Memory B cell (primary cell): ENCODE measurements at regions not wholly inside any gene's neighbourhood (a gene's known extent, or its start where the extent isn't known, plus 50 kb on each side); places are given as distances from the start of the nearest gene placed in this dataset.

ENCODE experiments used
- ATAC-seq: fragments of 150-1000 bp; cut with Tn5 transposase; 2 replicates; pipeline ENCODE4 v1.10.0; 2021; ENCODE audit warnings: low read depth, mild to moderate bottlenecking, moderate library complexity
- DNase-seq, 2 donors: peaks; one replicate each; pipeline ENCODE4 v3.0.0; 2022; ENCODE audit warnings: low spot score in 2 of 2
- H3K27ac Mint-ChIP-seq: one replicate; pipeline ENCODE4 v1.8.0; 2022; ENCODE audit warnings: mild to moderate bottlenecking, moderate library complexity, mixed read lengths
- H3K27me3 Mint-ChIP-seq: one replicate; pipeline ENCODE4 v1.8.0; 2022; ENCODE audit warnings: mixed read lengths
- H3K36me3 Mint-ChIP-seq: one replicate; pipeline ENCODE4 v1.8.0; 2022; ENCODE audit warnings: mild to moderate bottlenecking, mixed read lengths
- H3K4me1 Mint-ChIP-seq: one replicate; pipeline ENCODE4 v1.8.0; 2022; ENCODE audit warnings: mixed read lengths
- H3K4me3 Mint-ChIP-seq: one replicate; pipeline ENCODE4 v1.8.0; 2022; ENCODE audit warnings: mild to moderate bottlenecking, moderate library complexity, mixed read lengths
- H3K9me3 Mint-ChIP-seq: one replicate; pipeline ENCODE4 v1.8.0; 2022; ENCODE audit warnings: mixed read lengths

DNA sequence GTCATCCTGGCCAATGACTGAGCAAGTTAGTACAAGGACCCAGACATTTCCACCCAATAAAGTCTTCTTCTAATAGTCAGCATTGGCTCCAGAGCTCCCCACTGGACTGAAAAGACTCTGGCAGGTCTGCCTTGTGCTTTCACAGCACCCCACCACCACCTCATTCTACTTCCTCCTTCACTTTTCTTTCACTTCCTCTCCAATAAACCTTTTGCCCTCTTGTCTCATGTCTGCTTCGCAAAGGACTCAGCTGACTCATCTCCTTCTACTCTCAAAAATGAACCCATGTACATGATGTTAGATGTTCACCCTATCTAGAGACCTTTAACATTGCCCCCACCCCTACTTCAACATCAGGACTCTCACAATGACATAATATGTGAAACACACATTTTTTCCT, 181.0 kb upstream of the PPP2R3A start:
- Mint-ChIP-seq H3K9me3 (no peaks in the 10 kb centered on the region), H3K4me1 (peaks cover 12% of the 10 kb centered on the region), H3K36me3 (no peaks in the 10 kb centered on the region), H3K27me3 (no peaks in the 10 kb centered on the region), H3K4me3 (no peak overlapping the region), H3K27ac (no peak overlapping the region)
- peak; percentile 97 for ATAC-seq
- DNase-seq, result peak; percentile 11 to 27

DNA sequence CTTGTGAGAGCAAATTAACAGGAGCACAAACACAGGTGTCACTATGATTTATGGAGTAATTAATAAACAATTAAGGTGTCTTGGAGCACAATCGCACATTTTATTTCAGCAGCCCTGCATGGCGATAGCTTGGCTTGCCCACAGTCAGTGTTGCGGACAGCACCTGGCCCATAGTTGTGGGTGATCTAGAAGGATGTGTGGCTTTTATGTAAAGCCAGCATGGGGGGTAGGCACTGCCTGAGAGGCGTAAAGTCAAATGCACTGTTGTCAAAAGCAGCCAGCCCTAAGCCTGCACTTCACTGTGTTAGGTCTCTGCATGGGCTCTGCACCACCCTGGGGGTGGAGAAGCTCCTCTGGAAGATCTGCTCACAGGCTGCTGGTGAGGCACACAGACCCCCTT, 177.4 kb upstream of the PPP2R3A start:
- H3K27me3 Mint-ChIP-seq, result no peaks in the 10 kb centered on the region
- no peaks in the 10 kb centered on the region for H3K36me3 Mint-ChIP-seq
- ATAC-seq, result no peak
- no peak overlapping the region for H3K27ac Mint-ChIP-seq
- DNase-seq, result no peak
- peaks cover 12% of the 10 kb centered on the region for H3K4me1 Mint-ChIP-seq
- H3K9me3 Mint-ChIP-seq, result no peaks in the 10 kb centered on the region
- no peak overlapping the region for H3K4me3 Mint-ChIP-seq

DNA sequence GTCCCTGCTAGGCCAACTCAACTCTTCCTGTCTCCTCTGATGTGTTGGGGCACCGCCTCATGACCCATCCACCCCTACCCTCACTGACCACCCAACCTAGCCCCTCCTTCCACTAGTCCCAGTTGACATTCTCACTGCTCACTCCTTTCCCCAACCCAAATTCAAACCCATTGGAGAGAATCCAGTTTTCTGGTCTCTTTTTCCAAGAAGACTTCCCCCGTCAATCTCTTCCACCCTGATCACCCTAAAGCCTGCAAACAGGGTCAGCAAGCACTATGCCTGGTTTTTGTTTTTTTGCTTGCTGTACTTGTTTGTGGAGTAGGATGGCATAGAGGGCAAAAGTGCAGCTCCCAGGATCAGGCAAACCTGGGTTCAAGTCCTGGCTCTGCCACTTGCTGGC, 176.6 kb upstream of the PPP2R3A start:
- no peak for DNase-seq
- Mint-ChIP-seq H3K36me3 (no peaks in the 10 kb centered on the region), H3K9me3 (no peaks in the 10 kb centered on the region), H3K27me3 (peaks cover 2% of the 10 kb centered on the region), H3K27ac (no peak overlapping the region), H3K4me3 (no peak overlapping the region), H3K4me1 (peaks cover 12% of the 10 kb centered on the region)
- ATAC-seq, result no peak

DNA sequence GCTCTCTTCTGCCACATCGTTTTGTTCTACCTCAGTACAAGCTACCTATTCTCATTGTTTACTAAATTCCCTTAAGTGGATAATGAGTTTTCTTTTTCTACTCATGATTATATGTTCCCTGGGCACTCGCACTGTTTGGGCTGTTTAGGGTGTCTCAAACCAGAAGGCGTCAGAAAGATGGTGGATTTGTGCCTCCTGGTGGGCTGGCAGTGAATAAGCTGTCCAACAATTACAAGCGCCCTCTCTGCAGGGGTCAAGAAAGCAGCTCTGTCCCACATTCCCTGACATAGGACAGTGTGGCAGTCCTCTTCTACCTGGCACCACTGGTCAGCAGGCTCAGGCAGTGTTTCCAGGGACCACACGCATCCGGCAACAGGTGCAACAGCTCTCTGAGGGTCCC, 173.4 kb upstream of the PPP2R3A start:
- H3K4me3 Mint-ChIP-seq, result no peak overlapping the region
- DNase-seq, result no peak
- peaks cover 2% of the 10 kb centered on the region for H3K27me3 Mint-ChIP-seq
- no peaks in the 10 kb centered on the region for H3K9me3 Mint-ChIP-seq
- no peak for ATAC-seq
- H3K4me1 Mint-ChIP-seq, result no peaks in the 10 kb centered on the region
- H3K27ac Mint-ChIP-seq, result no peak overlapping the region
- H3K36me3 Mint-ChIP-seq, result no peaks in the 10 kb centered on the region

DNA sequence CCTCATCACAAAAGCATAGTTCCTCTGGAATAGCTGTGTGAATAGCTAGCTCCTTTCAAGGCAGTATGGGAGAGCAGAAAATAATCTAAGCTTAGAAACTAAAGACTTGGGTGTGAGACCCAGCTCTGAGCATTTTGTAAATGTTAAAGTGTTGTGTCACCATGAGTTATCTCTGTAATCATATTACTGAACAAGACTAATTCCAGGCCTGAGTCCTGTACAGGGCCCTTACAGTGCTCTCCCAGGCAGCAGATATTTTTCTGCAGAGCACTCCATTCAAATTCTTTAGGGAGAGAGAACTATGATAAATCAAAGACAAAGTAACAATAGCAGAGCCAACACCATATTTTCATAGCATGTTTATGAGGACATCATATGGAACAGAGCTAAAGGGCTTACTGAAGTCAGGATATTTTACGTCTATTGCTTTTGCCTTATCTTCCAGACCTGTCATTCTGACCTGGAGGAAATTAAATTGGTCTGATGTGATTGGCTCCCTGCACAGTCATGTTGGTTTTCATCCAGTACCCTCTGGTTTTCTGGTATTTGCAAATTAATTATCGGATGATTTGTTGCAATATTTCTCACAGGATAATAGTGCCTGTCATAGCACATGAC, 172.6 kb upstream of the PPP2R3A start:
- DNase-seq (no peak), ATAC-seq (no peak)
- Mint-ChIP-seq H3K27me3 (peaks cover 2% of the 10 kb centered on the region), H3K4me1 (no peaks in the 10 kb centered on the region), H3K9me3 (no peaks in the 10 kb centered on the region), H3K36me3 (no peaks in the 10 kb centered on the region), H3K4me3 (no peak overlapping the region), H3K27ac (no peak overlapping the region)

DNA sequence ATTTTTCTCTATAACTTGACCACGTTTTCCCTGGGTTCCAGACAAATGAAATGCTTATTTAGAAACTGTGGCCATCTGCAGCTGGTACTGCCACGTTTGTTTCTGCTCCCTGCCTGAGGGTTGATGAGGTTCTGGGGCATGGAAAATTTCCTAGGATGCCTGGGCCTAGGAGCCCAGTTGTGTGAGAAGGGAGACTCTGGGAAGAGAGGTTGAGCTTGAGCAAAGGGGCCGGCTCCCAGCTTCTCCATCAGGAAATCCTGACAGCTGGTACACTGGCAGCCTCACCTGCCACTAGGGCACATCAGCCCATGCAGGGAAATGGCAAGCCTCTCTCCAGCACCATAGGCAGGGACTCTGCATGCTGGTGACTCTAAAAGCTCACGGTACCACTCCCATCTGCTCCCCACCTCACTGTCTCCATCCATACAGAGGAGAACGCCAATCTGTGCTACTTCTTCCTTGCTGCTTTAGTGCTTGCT, 165.4 kb upstream of the PPP2R3A start:
- H3K27me3 Mint-ChIP-seq, result peaks cover 11% of the 10 kb centered on the region
- no peaks in the 10 kb centered on the region for H3K36me3 Mint-ChIP-seq
- H3K9me3 Mint-ChIP-seq, result no peaks in the 10 kb centered on the region
- H3K27ac Mint-ChIP-seq, result no peak overlapping the region
- H3K4me1 Mint-ChIP-seq, result no peaks in the 10 kb centered on the region
- H3K4me3 Mint-ChIP-seq, result no peak overlapping the region
- ATAC-seq (no peak), DNase-seq (no peak)

DNA sequence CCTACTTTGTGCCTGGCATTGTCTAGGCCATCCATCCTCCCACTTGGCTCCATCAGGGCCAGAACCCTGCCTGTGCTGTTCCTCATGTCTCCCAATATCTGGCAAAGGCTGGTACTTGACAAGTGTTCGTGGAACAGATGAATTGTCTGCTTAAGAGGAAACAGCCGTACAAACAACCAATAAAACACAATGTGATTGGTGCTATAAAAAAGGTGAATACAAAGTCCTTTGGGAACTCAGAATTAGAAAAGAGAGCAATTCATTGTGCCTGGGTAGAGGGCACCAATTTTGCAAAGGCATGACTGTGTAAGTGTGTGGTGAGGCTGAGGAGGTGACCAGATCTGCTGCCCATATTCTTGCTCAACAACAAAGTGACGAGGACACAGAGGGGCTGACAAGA, 164.5 kb upstream of the PPP2R3A start:
- H3K36me3 Mint-ChIP-seq, result no peaks in the 10 kb centered on the region
- H3K4me1 Mint-ChIP-seq, result no peaks in the 10 kb centered on the region
- DNase-seq (no peak), ATAC-seq (no peak)
- no peaks in the 10 kb centered on the region for H3K9me3 Mint-ChIP-seq
- peaks cover 11% of the 10 kb centered on the region for H3K27me3 Mint-ChIP-seq
- no peak overlapping the region for H3K27ac Mint-ChIP-seq
- H3K4me3 Mint-ChIP-seq, result no peak overlapping the region

DNA sequence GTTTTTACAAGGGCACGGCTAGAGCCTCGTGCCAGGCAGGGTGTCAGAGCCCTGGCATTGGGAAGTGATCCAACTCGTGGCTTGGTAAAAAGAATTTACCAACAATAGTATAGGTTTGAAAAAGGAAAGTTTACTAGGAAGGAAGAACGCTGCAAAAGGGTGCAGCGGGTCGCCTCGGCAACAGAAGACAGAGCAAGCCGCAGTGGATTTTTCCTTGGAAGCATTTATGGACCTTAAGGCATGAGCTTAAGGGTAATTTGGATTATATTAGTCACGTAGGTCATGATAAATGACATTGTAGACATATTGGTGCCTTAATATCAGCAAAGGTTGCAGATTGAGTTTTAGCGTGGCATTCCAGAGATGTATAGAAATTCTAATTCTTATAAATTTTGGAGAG, 163.4 kb upstream of the PPP2R3A start:
- Mint-ChIP-seq H3K36me3 (no peaks in the 10 kb centered on the region), H3K9me3 (no peaks in the 10 kb centered on the region), H3K4me3 (no peak overlapping the region), H3K4me1 (no peaks in the 10 kb centered on the region), H3K27ac (no peak overlapping the region), H3K27me3 (peaks cover 11% of the 10 kb centered on the region)
- no peak for ATAC-seq
- no peak for DNase-seq

DNA sequence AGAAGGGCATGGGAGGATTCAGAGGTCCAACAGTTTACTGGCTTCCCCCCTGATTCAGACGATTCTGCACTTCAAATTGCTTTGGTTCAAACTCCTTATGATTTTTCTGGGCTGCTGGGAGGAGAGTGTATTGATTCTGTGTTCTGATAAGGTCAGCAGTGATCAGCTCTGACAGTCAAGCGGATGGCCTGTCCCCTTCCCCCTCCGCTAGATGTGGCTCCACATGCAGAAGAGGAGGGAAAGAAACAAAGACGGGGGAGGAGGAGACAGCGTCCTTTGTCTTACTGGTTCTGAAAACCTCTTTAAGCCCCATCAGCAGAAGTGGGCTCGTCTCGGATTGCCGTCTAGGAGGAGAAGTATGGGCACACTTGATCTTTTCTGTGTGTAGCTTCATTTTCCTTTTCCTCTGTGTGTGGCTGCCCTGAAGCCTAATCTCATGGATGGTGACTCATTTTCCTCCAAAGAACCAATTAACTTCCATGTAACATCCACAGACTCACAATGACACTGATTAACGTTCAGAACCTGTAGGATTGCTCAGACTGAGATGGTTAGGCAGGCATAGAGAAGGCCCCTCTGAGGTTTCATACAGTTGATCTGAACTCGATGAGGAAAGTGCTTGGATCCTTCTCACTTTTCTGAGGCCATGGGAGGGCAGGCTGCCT, 162.4 kb upstream of the PPP2R3A start:
- no peaks in the 10 kb centered on the region for H3K4me1 Mint-ChIP-seq
- no peaks in the 10 kb centered on the region for H3K36me3 Mint-ChIP-seq
- ATAC-seq (no peak), DNase-seq (no peak)
- no peaks in the 10 kb centered on the region for H3K9me3 Mint-ChIP-seq
- no peak overlapping the region for H3K27ac Mint-ChIP-seq
- H3K27me3 Mint-ChIP-seq, result peaks cover 11% of the 10 kb centered on the region
- H3K4me3 Mint-ChIP-seq, result no peak overlapping the region

DNA sequence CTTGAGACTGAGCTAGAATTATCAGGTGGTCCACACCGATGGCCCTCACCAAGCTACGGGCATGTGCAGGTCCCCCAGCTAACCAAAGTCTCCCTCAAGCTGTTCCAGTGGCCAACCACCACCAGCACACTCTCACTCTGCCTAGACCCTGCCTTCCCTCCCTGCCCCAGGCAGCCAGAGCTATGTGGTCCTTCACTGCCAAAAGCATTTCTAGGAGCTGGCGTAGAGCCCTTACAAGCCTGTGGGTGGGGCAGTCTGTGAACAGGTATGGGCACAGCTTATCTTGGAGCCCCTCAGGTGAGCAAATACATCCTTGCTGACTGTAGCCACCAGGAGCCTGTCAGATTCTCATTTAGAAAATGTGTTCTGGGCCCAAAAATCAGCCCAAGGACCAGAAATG, 159.8 kb upstream of the PPP2R3A start:
- ATAC-seq (no peak), DNase-seq (no peak)
- peaks cover 13% of the 10 kb centered on the region for H3K27me3 Mint-ChIP-seq
- H3K9me3 Mint-ChIP-seq, result peaks cover 3% of the 10 kb centered on the region
- no peak overlapping the region for H3K27ac Mint-ChIP-seq
- no peaks in the 10 kb centered on the region for H3K4me1 Mint-ChIP-seq
- no peak overlapping the region for H3K4me3 Mint-ChIP-seq
- no peaks in the 10 kb centered on the region for H3K36me3 Mint-ChIP-seq

DNA sequence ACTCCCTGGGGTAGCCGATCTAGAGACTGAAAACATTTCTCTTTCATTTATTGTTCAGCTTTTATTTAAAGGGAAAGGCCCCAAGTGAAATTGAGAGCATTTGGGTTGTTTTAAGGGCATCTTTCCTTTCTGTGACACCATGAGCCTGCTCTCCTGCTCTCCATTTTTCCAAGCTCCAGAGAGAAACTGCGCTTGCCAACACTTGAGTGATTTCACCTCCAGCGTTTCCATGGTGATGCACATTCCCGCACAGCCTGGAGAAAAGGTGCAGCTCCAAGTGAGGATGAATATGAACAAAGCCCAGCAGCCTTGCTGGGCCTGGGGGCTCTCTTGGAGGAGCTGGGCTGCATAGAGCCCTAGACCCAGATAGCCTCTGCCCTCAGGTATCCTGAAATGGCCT, 159.2 kb upstream of the PPP2R3A start:
- H3K27me3 Mint-ChIP-seq, result peaks cover 10% of the 10 kb centered on the region
- peaks cover 3% of the 10 kb centered on the region for H3K9me3 Mint-ChIP-seq
- no peak overlapping the region for H3K4me3 Mint-ChIP-seq
- H3K36me3 Mint-ChIP-seq, result no peaks in the 10 kb centered on the region
- no peak for DNase-seq
- H3K27ac Mint-ChIP-seq, result no peak overlapping the region
- no peak for ATAC-seq
- H3K4me1 Mint-ChIP-seq, result no peaks in the 10 kb centered on the region

DNA sequence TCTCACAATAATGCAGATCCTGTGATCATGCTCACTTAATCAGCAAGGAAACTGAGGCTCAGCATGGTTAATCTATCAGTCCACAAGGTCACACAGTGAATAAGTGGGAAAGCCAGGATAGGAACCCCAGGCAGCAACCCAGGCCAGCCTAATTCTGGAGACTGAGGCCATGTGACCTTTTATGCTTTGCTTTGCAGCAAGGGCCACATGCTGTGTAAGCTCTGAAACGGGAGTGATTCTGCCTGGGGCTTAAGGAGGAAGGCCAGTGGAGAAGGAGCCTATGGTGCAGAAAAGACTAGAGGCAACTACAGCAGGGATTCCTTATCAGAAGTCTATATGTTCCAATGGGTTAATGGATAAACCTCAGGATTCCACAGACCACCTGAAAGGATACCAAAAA, 157.6 kb upstream of the PPP2R3A start:
- Mint-ChIP-seq H3K4me1 (no peaks in the 10 kb centered on the region), H3K27ac (no peak overlapping the region), H3K9me3 (peaks cover 3% of the 10 kb centered on the region), H3K27me3 (peaks cover 10% of the 10 kb centered on the region), H3K36me3 (no peaks in the 10 kb centered on the region), H3K4me3 (no peak overlapping the region)
- no peak for ATAC-seq
- no peak for DNase-seq

DNA sequence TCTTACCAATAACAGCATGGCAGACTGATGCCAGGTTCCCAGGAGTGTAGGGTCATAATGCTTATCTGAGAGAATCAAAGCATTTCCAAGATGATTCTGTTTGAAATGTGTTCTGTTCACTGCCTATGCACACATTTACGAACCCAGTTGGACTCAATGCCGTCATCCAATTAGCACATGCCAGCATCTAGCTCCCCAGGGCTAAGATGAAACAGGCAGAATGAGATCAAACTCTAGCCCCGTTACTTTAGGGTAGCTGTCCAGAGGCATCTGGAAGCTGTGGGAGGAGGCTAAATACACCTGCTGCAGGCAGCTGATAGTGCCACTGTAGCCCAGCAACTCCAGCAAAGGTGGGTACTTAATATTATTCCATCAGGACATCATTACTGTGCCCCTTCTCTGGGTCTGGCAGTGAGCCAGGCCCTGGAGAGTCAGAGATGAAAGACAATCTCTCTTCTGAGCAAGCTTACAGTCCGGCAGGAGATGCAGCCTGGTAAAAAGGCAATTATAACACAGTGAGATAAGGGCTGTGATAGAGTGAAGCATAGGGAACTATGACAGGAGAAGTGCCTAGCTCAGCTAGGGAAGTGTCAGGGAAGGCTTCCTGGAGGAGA, 156.4 kb upstream of the PPP2R3A start:
- Mint-ChIP-seq H3K27me3 (peaks cover 14% of the 10 kb centered on the region), H3K4me1 (no peaks in the 10 kb centered on the region), H3K4me3 (no peak overlapping the region), H3K36me3 (no peaks in the 10 kb centered on the region), H3K9me3 (peaks cover 3% of the 10 kb centered on the region), H3K27ac (no peak overlapping the region)
- no peak for ATAC-seq
- DNase-seq, result no peak

DNA sequence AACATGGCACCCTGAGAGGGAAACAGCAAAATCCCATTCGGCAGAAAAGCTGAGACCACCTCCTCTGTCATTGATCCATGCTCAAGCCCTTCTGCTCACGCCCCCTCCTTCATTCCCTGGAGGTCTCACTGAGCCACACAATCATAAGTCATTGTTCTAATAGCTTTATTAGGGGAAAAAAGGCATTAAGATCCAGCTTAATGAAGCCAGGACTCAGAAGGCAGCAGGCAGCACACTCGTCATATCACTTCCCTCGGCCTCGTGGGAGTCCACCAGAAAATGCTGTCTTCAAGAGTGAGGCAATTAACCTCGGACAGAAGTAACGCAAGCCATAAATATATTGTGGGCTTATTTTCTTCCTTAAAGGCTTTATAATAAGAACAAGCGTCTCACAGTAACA, 153.9 kb upstream of the PPP2R3A start:
- Mint-ChIP-seq H3K36me3 (no peaks in the 10 kb centered on the region), H3K27ac (no peak overlapping the region), H3K9me3 (peaks cover 3% of the 10 kb centered on the region), H3K27me3 (peaks cover 23% of the 10 kb centered on the region), H3K4me1 (no peaks in the 10 kb centered on the region), H3K4me3 (no peak overlapping the region)
- no peak for ATAC-seq
- DNase-seq, result no peak

DNA sequence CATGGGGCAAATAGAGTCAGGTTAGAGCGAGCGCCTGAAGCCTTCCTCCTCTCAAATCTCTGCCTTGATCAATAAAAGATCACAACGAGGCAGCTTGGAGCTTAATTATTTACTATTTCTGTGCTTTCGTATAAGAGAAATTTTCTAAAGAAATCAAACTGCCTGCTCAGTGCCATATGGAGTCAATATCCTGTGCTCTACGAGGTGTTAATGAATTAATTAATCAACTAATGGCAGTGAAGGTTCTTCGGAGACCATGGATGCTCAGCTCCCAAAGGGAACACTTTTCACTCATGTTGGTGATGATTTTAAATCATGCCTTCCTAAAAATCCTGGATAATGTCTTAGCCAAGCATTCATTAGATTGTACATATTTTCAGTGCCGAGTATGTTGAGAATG, 153.5 kb upstream of the PPP2R3A start:
- Mint-ChIP-seq H3K27ac (no peak overlapping the region), H3K27me3 (peaks cover 23% of the 10 kb centered on the region), H3K4me3 (no peak overlapping the region), H3K9me3 (peaks cover 3% of the 10 kb centered on the region), H3K36me3 (no peaks in the 10 kb centered on the region), H3K4me1 (no peaks in the 10 kb centered on the region)
- ATAC-seq, result no peak
- DNase-seq, result no peak
